Adrenal gland (tissue), 5 donors: ENCODE measurements at regions not wholly inside any gene's neighbourhood (a gene's known extent, or its start where the extent isn't known, plus 50 kb on each side); places are given as distances from the start of the nearest gene placed in this dataset.

ENCODE experiments used
- POLR2A ChIP-seq, 2 donors: fragments of 450-650 bp; IDR thresholded peaks; one replicate each; pipeline ENCODE4 v1.6.1; 2017; ENCODE audit warnings: antibody characterized with exemption in 2 of 2, mild to moderate bottlenecking in 2 of 2, moderate library complexity in 1 of 2
- TF ChIP-seq, protein P1 (sequence below), 6 experiments: fragments of 450-650 bp in 4 of 6; fragments of 200-600 bp in 2 of 6; sonication (generic) in 1 of 6; IDR thresholded peaks; 1 replicate in 5 of 6; 2 replicates in 1 of 6; pipeline versions ENCODE4 v1.5.1 to v1.8.0; 2016 to 2021; ENCODE audit warnings: antibody characterized with exemption in 6 of 6, mild to moderate bottlenecking in 2 of 6, moderate library complexity in 1 of 6
- donor health status: DM: no; HTN: no; CAD: no.

DNA sequence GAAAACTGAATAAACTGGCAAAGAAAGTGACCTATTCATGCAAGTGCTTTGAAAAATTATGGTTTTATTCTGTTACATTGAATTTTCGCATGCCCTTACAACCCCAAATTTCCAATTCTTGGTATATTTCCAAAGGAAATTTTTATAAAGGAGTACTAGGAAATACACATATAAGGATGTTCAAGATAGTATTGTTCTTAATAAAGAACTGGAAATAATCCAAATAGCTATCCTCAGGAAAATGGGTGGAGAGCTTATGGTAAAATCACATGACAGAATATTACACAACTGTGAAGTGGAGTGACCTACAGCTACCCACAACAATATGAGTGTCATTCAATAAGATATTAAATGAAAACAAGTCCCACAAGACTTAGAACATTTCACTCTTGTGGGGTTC is 138.9 kb upstream of the BMPER start:
- TF ChIP-seq, protein P1, sequence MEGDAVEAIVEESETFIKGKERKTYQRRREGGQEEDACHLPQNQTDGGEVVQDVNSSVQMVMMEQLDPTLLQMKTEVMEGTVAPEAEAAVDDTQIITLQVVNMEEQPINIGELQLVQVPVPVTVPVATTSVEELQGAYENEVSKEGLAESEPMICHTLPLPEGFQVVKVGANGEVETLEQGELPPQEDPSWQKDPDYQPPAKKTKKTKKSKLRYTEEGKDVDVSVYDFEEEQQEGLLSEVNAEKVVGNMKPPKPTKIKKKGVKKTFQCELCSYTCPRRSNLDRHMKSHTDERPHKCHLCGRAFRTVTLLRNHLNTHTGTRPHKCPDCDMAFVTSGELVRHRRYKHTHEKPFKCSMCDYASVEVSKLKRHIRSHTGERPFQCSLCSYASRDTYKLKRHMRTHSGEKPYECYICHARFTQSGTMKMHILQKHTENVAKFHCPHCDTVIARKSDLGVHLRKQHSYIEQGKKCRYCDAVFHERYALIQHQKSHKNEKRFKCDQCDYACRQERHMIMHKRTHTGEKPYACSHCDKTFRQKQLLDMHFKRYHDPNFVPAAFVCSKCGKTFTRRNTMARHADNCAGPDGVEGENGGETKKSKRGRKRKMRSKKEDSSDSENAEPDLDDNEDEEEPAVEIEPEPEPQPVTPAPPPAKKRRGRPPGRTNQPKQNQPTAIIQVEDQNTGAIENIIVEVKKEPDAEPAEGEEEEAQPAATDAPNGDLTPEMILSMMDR (IDR thresholded peaks at IDR 0.05), result no peak
- TF ChIP-seq POLR2A (IDR thresholded peaks at IDR 0.05), result no peak
